AML-193 (cell line): ENCODE measurements at regions not wholly inside any gene's neighbourhood (a gene's known extent, or its start where the extent isn't known, plus 50 kb on each side); places are given as distances from the start of the nearest gene placed in this dataset.

Source experiments
- DNase-seq, 2 experiments: peaks; one replicate each; lab custom pipeline; 2025; lab: John Stamatoyannopoulos, UW

DNA sequence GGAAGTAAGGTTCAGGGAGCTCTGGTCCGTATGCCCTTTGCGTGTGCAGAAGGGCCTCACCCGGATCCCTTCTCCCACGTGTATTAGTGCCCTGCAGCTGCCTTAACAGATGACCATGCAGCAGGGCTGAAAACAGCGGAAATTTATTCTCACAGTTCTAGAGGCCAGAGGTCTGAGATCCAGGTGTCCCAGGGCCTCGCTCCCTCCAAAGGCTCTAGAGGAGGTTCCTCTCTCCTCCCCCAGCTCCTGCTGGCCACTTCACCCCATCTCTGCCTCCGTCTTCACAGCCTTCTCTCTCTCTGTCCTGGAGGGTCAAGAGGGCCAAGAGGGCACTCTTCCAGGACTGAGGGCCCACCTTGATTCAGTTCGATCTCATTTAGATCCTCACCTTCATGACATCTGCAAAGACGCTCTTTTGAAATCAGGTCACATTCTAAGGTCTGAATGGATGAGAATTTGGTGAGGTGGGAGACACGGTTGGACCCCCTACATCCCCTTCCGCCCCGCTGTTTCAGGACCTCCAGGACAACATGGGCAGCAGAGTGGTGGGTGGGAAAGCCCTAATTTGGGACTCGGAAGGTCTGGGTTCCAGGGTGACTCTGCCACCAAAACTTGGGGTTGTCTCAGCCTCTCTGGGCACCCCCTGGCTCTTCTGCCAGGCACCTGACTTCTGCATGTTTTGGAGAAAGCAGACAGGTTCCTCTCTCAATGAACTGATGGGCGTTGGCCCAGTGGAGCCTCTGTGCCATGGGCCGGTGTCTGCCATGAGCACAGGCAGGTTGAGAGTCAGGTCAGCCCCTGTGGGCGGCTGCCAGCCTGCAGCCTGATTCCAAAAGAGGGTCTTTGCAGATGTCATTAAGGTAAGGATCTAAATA is 361.2 kb downstream of the SEC14L1 start:
- no peak for DNase-seq

- DNase-seq, result no peak
These were observed 362.0 kb downstream of the SEC14L1 start for GRCh38 chr17:77502626-77503292.

- no peak for DNase-seq
These were observed 362.5 kb downstream of the SEC14L1 start for GRCh38 chr17:77503293-77503655.

DNA sequence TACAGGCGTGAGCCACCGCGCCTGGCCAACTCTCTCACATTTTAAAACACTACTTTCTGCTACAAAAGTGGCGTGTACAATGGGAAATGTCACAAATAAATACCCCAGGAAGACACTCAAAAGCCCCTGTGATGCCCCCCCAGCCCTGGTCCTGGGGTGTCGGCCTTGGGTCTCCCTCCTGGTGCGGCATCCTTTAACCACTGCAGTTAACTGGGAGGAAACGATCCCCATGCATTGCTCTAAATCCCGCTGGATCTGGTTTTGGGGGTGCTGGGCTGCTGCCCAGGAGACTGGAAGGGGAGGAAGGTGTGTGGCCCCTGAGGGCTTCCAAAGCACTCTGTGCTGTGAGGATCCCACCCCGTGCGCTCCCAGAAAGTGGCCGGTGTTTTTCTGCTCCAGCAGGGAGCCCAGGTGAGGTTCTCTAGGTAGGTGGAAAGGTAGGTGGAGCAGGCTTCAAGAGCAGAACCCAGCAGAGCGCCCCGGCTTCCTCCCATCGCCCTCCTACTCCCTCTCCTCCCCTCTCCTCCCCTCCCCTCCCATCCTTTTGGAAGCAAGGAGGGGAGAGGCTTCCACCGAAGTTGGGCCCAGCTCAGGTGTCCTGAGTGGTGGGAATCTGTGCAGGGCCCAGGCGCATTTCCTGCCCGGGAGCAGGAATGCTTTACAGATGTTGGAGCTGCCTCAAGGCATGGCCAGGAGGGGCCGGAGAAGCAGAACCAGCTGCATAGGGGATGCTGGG is 363.3 kb downstream of the SEC14L1 start:
- DNase-seq, result no peak

DNA sequence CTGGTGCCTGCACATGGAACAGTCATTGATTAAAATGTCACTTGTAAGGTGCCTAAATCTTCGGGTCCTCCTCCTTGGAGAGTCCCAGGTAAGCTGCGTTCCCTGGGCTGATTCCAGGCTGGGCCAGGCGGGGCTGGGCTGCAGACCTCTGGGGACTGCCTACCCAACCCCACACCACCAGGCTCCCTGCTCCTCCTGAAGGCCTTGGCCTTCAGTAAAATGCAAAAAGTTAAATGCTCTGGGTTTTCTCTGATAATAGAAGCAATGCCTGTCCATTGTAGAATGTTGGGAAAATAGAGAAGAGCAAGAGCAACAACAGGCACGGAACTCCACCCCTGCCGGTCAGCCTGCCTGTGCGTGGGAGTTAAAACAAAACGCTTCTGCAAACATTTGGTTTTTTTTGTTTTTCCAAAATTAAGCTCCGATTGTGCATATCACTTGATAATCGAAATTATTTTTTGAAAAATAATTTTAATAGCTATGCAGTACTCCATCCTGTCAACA is 363.9 kb downstream of the SEC14L1 start:
- no peak for DNase-seq

DNA sequence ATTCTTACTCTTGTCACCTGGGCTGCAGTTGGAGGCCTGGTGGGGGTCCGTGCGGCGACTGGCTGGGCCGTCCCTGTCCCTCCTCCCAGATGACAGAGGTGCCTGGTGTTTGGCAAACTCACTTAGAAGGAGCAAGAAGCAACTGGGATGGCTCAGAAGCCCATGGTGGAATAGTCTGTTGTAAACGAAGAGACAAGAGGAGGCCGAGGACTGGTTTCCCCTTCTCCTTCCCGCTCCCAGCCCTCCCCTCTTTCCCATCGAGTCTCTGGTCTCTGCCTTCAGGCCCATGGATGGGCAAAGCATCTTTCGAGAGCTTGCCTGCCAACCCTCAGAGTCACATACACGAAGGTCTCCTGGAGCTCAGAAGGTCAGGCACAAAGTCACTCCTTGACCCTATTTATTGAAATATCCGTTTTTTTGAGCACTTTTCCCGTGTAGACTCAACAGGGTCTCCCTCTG is 364.4 kb downstream of the SEC14L1 start:
- no peak for DNase-seq

DNA sequence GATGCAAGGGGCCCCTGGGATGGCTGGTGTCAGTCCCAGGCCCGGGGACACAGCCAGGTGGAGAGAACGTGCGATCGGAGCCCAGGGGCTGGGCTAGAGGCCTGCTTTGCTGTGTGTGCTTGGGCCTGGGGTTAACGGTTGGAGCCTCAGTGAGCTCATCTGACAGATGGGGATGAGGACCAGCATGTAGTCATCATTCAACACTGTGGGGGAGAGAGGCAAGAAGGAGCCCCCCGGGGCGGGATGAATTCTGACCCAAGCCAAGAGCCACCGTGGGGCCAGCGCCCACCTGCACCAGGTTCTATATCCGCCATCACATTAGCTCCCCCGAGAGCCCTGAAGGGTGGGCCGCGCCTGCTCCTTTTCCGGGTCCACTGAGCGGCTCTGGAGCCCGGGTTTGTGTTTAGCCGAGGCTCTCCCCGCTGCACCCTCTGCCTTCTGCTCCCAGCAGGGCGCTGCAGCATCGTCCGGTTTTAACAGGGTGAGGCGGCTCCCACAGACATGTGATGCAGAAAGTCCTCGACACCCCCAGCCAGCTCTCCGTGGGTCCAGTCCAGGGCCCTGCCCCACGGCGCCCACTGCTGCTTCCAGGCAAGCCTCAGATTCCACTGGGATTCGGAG is 365.7 kb downstream of the SEC14L1 start:
- DNase-seq, result no peak

- DNase-seq, result no peak
These were observed 366.5 kb downstream of the SEC14L1 start for GRCh38 chr17:77507111-77507885.

DNA sequence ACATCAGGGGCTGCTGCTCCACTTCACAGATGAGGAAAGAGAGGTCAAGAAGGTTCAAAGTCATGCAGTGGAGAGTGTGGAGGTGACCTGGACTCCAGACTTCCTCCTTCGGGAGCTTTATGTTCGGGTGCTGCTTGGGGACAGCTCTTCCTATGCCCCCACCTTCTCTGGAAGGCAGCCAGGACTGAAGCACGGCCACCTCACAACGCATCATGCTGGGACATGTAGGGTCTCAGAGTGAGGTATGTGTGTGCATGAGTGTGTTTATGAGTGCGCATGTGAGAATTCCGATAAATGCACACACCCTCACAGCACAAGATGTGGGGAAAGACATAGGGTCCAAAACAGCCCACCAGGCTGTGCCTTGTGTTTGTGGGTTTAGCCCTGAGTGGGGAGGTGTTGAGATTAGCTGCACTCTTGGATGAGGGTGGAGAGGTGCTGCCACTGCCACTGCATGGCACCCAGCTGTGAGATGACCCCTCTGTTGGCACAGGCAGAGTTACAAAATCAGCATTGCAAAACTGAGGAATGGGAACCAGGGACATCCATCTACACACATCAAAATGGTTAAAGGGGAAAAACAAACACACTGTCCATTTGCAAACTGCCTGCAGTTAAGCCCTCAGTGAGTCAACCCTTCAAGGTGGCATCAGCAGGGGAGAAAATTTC is 367.4 kb downstream of the SEC14L1 start:
- DNase-seq, result no peak

- DNase-seq, result no peak
These were observed 368.3 kb downstream of the SEC14L1 start for GRCh38 chr17:77509089-77509488.

GRCh38 chr17:77509599-77509998 is 368.8 kb downstream of the SEC14L1 start:
- DNase-seq, result no peak

GRCh38 chr17:77510133-77510796 is 369.5 kb downstream of the SEC14L1 start:
- DNase-seq, result no peak

DNA sequence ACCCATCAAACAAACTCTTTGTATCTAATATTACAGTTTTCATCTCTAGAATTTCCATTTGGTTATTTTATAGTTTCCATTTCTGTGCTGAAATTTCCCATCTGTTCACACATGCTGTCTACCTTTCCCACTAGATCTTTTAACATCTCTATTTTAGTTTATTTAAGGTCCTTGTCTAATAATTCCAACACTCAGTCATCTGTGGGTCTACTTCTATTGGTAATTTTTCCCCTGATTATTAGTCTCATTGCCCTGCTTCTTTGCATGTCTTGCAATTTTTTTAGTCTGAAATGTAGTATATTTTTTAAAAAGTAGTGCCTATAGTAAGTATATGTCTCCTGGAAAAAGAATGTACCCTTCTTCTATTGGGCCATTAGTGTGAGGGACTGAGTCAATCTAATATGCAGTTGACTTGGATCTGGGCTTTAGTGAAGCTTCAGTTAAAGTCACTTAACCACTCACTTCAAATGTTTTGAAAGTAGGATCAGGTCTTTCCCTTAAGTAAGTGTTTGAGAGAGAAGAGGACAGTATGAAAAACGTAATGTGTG is 370.8 kb downstream of the SEC14L1 start:
- DNase-seq, result no peak

- DNase-seq, result no peak
These were observed 371.5 kb downstream of the SEC14L1 start for GRCh38 chr17:77512062-77512946.

DNA sequence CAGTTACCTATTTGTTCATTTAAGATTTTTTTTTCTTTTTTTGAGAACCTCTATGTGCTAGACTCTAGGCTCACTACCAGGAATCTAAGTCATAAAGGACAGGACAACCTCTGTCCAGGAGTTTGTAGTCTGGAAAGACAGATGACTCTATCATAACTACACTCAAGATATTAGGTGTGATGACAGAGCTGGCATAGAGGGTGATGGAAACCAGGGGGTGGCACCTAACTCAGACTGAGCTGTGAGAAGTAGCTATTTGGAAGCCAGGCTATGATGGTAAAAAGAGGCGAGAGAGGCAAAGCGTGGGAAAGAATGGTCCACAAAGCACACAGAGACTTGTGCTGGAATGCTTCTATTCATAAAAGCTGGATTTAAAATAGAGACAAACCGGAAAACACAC is 372.3 kb downstream of the SEC14L1 start:
- no peak for DNase-seq

- DNase-seq, result no peak
These were observed 374.5 kb downstream of the SEC14L1 start for GRCh38 chr17:77515227-77515626.

DNA sequence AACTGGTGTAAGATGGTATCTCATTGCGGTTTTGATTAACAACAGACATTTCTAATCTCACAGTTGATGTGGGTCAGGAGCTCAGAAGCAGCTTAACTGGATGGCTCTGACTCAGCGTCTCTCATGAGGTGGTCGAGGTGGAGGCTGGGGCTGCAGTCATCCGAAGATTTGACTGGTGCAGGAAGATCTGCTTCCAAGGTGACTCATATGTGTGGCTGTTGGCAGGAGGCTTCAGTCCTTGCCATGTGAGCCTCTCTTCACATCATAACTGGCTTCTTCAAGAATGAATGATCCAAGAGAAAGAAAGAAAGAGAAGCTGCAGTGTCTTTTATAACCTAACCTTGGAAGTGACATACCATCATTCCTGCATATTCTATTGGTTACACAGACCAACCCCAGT is 376.1 kb downstream of the SEC14L1 start:
- DNase-seq, result no peak

GRCh38 chr17:77521076-77521475 is 380.3 kb downstream of the SEC14L1 start:
- DNase-seq, result no peak

DNA sequence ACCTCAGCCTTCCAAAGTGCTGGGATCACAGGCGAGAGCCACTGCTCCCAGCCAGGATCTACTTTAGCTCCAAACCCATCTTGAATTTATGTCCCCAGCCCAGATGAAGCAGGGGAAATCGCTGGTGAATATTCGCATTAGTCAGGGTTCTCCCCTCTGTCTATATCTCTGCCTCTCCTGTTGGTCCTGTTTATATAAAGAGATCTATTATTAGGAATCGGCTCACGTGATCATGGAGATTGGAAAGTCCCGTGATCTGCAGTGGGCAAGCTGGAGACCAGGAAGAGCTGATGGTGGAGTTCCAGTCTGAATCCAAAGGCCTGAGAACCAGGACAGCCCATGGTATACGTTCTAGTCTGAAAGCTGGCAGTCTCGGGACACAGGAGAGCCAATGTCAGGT is 382.8 kb downstream of the SEC14L1 start:
- DNase-seq, result no peak
